Fibroblast of lung (primary cell): ENCODE measurements at regions not wholly inside any gene's neighbourhood (a gene's known extent, or its start where the extent isn't known, plus 50 kb on each side); places are given as distances from the start of the nearest gene placed in this dataset.
A peak's percentile ranks its signal among the peaks of the same experiment; 100 is the strongest.
"Not testable (repeated sequence)": the region's sequence is repeated elsewhere in the genome, so short reads cannot be mapped to it uniquely, and the experiment has no call there.

Experiments
- DNase-seq, 2 donors: peaks; one replicate each; pipeline versions ENCODE4 v3.0.0 to v3.0.0-alpha.2; 2010; ENCODE audit warnings: low read depth in 2 of 2
- H2AFZ ChIP-seq: 2 replicates; pipeline ENCODE4 v1.5.1; 2012; ENCODE audit warnings: low read length, control low read depth, inconsistent platforms
- H3K27ac ChIP-seq: 2 replicates; pipeline ENCODE4 v1.5.1; 2011; ENCODE audit warnings: low read length, control low read depth; ENCODE audit not compliant: insufficient read depth
- H3K27me3 ChIP-seq: 2 replicates; pipeline ENCODE4 v1.5.1; 2011; ENCODE audit warnings: mild to moderate bottlenecking, low read length; ENCODE audit not compliant: control insufficient read depth, insufficient read depth
- H3K36me3 ChIP-seq: 2 replicates; pipeline ENCODE4 v1.5.1; 2011; ENCODE audit warnings: low read length; ENCODE audit not compliant: control insufficient read depth, insufficient read depth
- H3K4me1 ChIP-seq: 2 replicates; pipeline ENCODE4 v1.5.1; 2011; ENCODE audit warnings: low read length; ENCODE audit not compliant: control insufficient read depth, insufficient read depth; ENCODE audit errors: extremely low read depth
- H3K4me2 ChIP-seq: 2 replicates; pipeline ENCODE4 v1.5.1; 2011; ENCODE audit warnings: low read length, control low read depth; ENCODE audit not compliant: insufficient read depth; ENCODE audit errors: extremely low read depth
- H3K4me3 ChIP-seq, 4 experiments: fragments of 200-600 bp in 1 of 4; sonication (generic) in 1 of 4; replicated peaks in 1 of 4; 2 replicates each; pipeline ENCODE4 v1.5.1; 2011 to 2016; ENCODE audit warnings: low read length in 4 of 4, low read depth in 3 of 4, mild to moderate bottlenecking in 3 of 4, control low read depth in 2 of 4, inconsistent platforms in 1 of 4, mixed read lengths in 1 of 4; ENCODE audit not compliant: insufficient read depth in 1 of 4; ENCODE audit errors: control extremely low read depth in 1 of 4
- H3K79me2 ChIP-seq: 2 replicates; pipeline ENCODE4 v1.5.1; 2012; ENCODE audit warnings: mild to moderate bottlenecking, low read length, inconsistent platforms; ENCODE audit not compliant: control insufficient read depth, insufficient read depth
- H3K9ac ChIP-seq: 2 replicates; pipeline ENCODE4 v1.5.1; 2011; ENCODE audit warnings: mild to moderate bottlenecking, low read length, control low read depth; ENCODE audit not compliant: insufficient read depth
- H3K9me3 ChIP-seq: 2 replicates; pipeline ENCODE4 v1.5.1; 2012; ENCODE audit warnings: low read depth, low read length; ENCODE audit not compliant: control insufficient read depth, insufficient read depth
- H4K20me1 ChIP-seq: 2 replicates; pipeline ENCODE4 v1.5.1; 2011; ENCODE audit warnings: low read length; ENCODE audit not compliant: control insufficient read depth, insufficient read depth; ENCODE audit errors: extremely low read depth
- CTCF ChIP-seq, 2 donors: IDR thresholded peaks in 1 of 2; conservative IDR thresholded peaks in 1 of 2; 1 replicate in 1 of 2; 2 replicates in 1 of 2; pipeline ENCODE4 v1.5.1; 2011 to 2012; ENCODE audit warnings: low read length in 2 of 2, control low read depth in 1 of 2, inconsistent platforms in 1 of 2, low read depth in 1 of 2, mild to moderate bottlenecking in 1 of 2
- EZH2 ChIP-seq: IDR thresholded peaks from 2 replicates; pipeline ENCODE4 v1.5.1; 2012; ENCODE audit warnings: low read length, control low read depth, mild to moderate bottlenecking; ENCODE audit errors: missing control alignments

- Histone ChIP-seq H3K27me3 (no peaks in the 10 kb centered on the region), H3K27ac (no peak overlapping the region), H3K36me3 (no peaks in the 10 kb centered on the region), H3K4me2 (no peak overlapping the region), H4K20me1 (no peaks in the 10 kb centered on the region), H3K4me1 (no peaks in the 10 kb centered on the region), H3K4me3 (no peak overlapping the region), H3K9me3 (no peaks in the 10 kb centered on the region), H3K9ac (no peak overlapping the region), H2AFZ (no peak overlapping the region), H3K79me2 (no peaks in the 10 kb centered on the region)
- DNase-seq, result no peak
- TF ChIP-seq EZH2 (no peak), CTCF (conservative IDR thresholded peaks at IDR 0.05 in 1 of 2, IDR thresholded peaks at IDR 0.05 in 1 of 2; ENCODE audit: low read depth in 1 of 2, low read length in 2 of 2) (no peak)
These were observed 161.5 kb downstream of the IER5 start for GRCh38 chr1:181250038-181250437.

- Histone ChIP-seq H3K27me3 (no peaks in the 10 kb centered on the region), H3K4me1 (peaks cover 4% of the 10 kb centered on the region), H3K9me3 (no peaks in the 10 kb centered on the region), H3K36me3 (no peaks in the 10 kb centered on the region), H3K27ac (no peak overlapping the region), H4K20me1 (no peaks in the 10 kb centered on the region), H2AFZ (no peak overlapping the region), H3K4me3 (no peak overlapping the region), H3K4me2 (no peak overlapping the region), H3K79me2 (no peaks in the 10 kb centered on the region), H3K9ac (no peak overlapping the region)
- peak; percentile 84 to 85 for DNase-seq
- TF ChIP-seq CTCF (conservative IDR thresholded peaks at IDR 0.05 in 1 of 2, IDR thresholded peaks at IDR 0.05 in 1 of 2; ENCODE audit: low read depth in 1 of 2, low read length in 2 of 2) (no peak), EZH2 (no peak)
These were observed 162.7 kb downstream of the IER5 start for GRCh38 chr1:181251001-181251712.

GRCh38 chr1:181251713-181252075 lies 163.2 kb downstream of the IER5 start:
- Histone ChIP-seq H3K36me3 (no peaks in the 10 kb centered on the region), H3K27ac (no peak overlapping the region), H3K4me3 (no peak overlapping the region), H3K4me2 (no peak overlapping the region), H3K79me2 (no peaks in the 10 kb centered on the region), H2AFZ (no peak overlapping the region), H3K9ac (no peak overlapping the region), H3K4me1 (peaks cover 4% of the 10 kb centered on the region), H3K27me3 (no peaks in the 10 kb centered on the region), H3K9me3 (no peaks in the 10 kb centered on the region), H4K20me1 (no peaks in the 10 kb centered on the region)
- peak in 1 of 2 donors; percentile 23 for DNase-seq
- TF ChIP-seq EZH2, result no peak
- TF ChIP-seq CTCF (conservative IDR thresholded peaks at IDR 0.05 in 1 of 2, IDR thresholded peaks at IDR 0.05 in 1 of 2; ENCODE audit: low read depth in 1 of 2, low read length in 2 of 2), result no peak

GRCh38 chr1:181253601-181254000 lies 165.1 kb downstream of the IER5 start:
- not testable (repeated sequence) for H3K79me2 ChIP-seq, H4K20me1 ChIP-seq

More at GRCh38 chr1:181253601-181254000, 165.1 kb downstream of the IER5 start:
- not testable (repeated sequence) for H3K4me1 ChIP-seq, H2AFZ ChIP-seq, H3K27me3 ChIP-seq, H3K4me3 ChIP-seq, H3K27ac ChIP-seq, H3K9ac ChIP-seq, H3K9me3 ChIP-seq, DNase-seq, H3K36me3 ChIP-seq, H3K4me2 ChIP-seq
